ENCODE measurements at regions not wholly inside any gene's neighbourhood (a gene's known extent, or its start where the extent isn't known, plus 50 kb on each side); places are given as distances from the start of the nearest gene placed in this dataset.

DNA sequence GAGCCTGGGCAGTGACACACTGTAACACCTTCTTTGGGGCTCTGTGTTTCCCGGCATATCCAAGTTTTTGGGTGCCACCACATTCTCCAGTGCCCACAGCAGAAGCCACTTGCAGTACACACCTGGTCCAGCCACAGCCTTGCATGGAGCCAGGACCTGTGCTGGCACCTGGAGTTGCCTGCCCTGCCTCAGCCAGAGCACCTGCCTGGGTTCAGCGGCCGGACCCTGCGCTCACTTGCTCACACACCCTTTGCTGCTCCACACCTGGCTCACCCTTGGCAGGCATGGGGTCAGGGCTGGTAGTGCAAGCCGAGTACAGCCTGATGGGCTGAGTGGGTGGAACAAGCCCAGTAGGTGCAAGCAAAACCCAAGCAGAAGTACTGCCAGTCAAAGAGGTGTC lies 1511.1 kb downstream of the TECRL start (continued):
- TF ChIP-seq ARID4A (CRISPR knock-in tag; IDR thresholded peaks at IDR 0.05; ENCODE audit: borderline replicate concordance) = no peak
- no peak for TF ChIP-seq ZSCAN21 (CRISPR knock-in tag; IDR thresholded peaks at IDR 0.05; ENCODE audit: borderline replicate concordance)
- TF ChIP-seq HDAC1 (CRISPR knock-in tag; IDR thresholded peaks at IDR 0.05) = no peak

GRCh38 chr4:62896721-62897120 lies 1512.5 kb downstream of the TECRL start:
- Histone ChIP-seq H3K36me3 (replicated peaks in 1 of 2; ENCODE audit: control insufficient read depth in 1 of 2, insufficient read depth in 2 of 2, low read length in 2 of 2) (no peaks in the 10 kb centered on the region), H3K27me3 (ENCODE audit: control insufficient read depth in 1 of 2, insufficient read depth in 2 of 2, low read length in 2 of 2) (no peaks in the 10 kb centered on the region), H2AFZ (ENCODE audit: low read length) (no peak overlapping the region), H3K9ac (ENCODE audit: insufficient read depth, low read depth, low read length) (no peak overlapping the region), H3K4me2 (ENCODE audit: low read depth, low read length) (no peak overlapping the region), H4K20me1 (ENCODE audit: insufficient read depth, low read length) (no peaks in the 10 kb centered on the region), H3K27ac (ENCODE audit: extremely low read length, insufficient read depth, low read length) (no peak overlapping the region), H3K9me3 (ENCODE audit: low read length) (no peaks in the 10 kb centered on the region), H3K4me1 (ENCODE audit: insufficient read depth, low read length) (no peaks in the 10 kb centered on the region), H3K79me2 (ENCODE audit: insufficient read depth, low read length) (no peaks in the 10 kb centered on the region), H3K4me3 (replicated peaks in 1 of 3; ENCODE audit: insufficient read depth in 1 of 3, low read depth in 2 of 3, low read length in 3 of 3) (no peak overlapping the region)
- no TSS peak for BruUV-seq (replicated peaks)
- FAIRE-seq = no peak
- ChIA-PET CTCF (ENCODE audit: low intra/inter-chr PET ratio, low total read pairs) (no interaction called here), POLR2A (no interaction called here)
- in situ Hi-C loops (cut with HindIII; ENCODE audit: extremely low pct_ligation_motif_present, low pct_unique_long_range_greater_than_20kb) (no loop called here), intact Hi-C loops (cut with micrococcal nuclease; ENCODE audit: unreplicated experiment) (no loop called here)
- no peak for ATAC-seq
- no peak for DNase-seq (ENCODE audit: low spot score)
- WGBS (ENCODE audit: low lambda C conversion rate) = 0% methylated on average over 1 of the region's 3 CpGs
- TF ChIP-seq SMAD1 (CRISPR knock-in tag; IDR thresholded peaks at IDR 0.05; ENCODE audit: borderline replicate concordance, low read depth) (no peak), PCBP1 (IDR thresholded peaks at IDR 0.05; ENCODE audit: borderline replicate concordance, low read depth, low read length) (no peak), KMT2A (CRISPR knock-in tag; IDR thresholded peaks at IDR 0.05) (no peak), ZNF282 (IDR thresholded peaks at IDR 0.05; ENCODE audit: partially characterized antibody) (no peak), NR2F1 (CRISPR knock-in tag; IDR thresholded peaks at IDR 0.05) (no peak), ZNF24 (IDR thresholded peaks at IDR 0.05) (no peak), ZNF451 (CRISPR knock-in tag; IDR thresholded peaks at IDR 0.05) (no peak), POLR2A (IDR thresholded peaks at IDR 0.05; ENCODE audit: insufficient read depth in 1 of 2, low read depth in 2 of 2, low read length in 2 of 2) (no peak), XBP1 (CRISPR knock-in tag; IDR thresholded peaks at IDR 0.05) (no peak), ARID4A (CRISPR knock-in tag; IDR thresholded peaks at IDR 0.05; ENCODE audit: borderline replicate concordance) (no peak), SIX4 (CRISPR knock-in tag; IDR thresholded peaks at IDR 0.05) (no peak), ZNF577 (CRISPR knock-in tag; IDR thresholded peaks at IDR 0.05; ENCODE audit: borderline replicate concordance, low read depth) (no peak)
- TF ChIP-seq, protein P1, sequence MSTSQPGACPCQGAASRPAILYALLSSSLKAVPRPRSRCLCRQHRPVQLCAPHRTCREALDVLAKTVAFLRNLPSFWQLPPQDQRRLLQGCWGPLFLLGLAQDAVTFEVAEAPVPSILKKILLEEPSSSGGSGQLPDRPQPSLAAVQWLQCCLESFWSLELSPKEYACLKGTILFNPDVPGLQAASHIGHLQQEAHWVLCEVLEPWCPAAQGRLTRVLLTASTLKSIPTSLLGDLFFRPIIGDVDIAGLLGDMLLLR (CRISPR knock-in tag; IDR thresholded peaks at IDR 0.05) = no peak

All from HepG2 (cell line).